Type B pancreatic cell (in vitro differentiated cells): ENCODE measurements at regions not wholly inside any gene's neighbourhood (a gene's known extent, or its start where the extent isn't known, plus 50 kb on each side); places are given as distances from the start of the nearest gene placed in this dataset.

ENCODE experiments used
- DNase-seq: peaks from one replicate; pipeline ENCODE4 v3.0.0; 2021; ENCODE audit warnings: mixed read lengths; ENCODE audit not compliant: unreplicated experiment; ENCODE audit errors: extremely low spot score
- H3K27ac Mint-ChIP-seq: 2 replicates; pipeline ENCODE4 v1.8.0; 2021; ENCODE audit warnings: mild to moderate bottlenecking, mixed read lengths
- H3K27me3 Mint-ChIP-seq: 2 replicates; pipeline ENCODE4 v1.8.0; 2021; ENCODE audit warnings: mixed read lengths
- H3K36me3 Mint-ChIP-seq: 2 replicates; pipeline ENCODE4 v1.8.0; 2021; ENCODE audit warnings: mixed read lengths
- H3K4me1 Mint-ChIP-seq: one replicate; pipeline ENCODE4 v1.8.0; 2021; ENCODE audit warnings: mixed read lengths; ENCODE audit not compliant: unreplicated experiment
- H3K4me3 Mint-ChIP-seq: 2 replicates; pipeline ENCODE4 v1.8.0; 2021; ENCODE audit warnings: mild to moderate bottlenecking, mixed read lengths
- H3K9me3 Mint-ChIP-seq: 2 replicates; pipeline ENCODE4 v1.8.0; 2021; ENCODE audit warnings: mixed read lengths
- TF ChIP-seq, protein P1 (sequence below): fragments of 200-600 bp; sonication (generic); conservative IDR thresholded peaks from 2 replicates; pipeline ENCODE4 v1.5.0; 2021; ENCODE audit warnings: antibody characterized with exemption, mild to moderate bottlenecking

DNA sequence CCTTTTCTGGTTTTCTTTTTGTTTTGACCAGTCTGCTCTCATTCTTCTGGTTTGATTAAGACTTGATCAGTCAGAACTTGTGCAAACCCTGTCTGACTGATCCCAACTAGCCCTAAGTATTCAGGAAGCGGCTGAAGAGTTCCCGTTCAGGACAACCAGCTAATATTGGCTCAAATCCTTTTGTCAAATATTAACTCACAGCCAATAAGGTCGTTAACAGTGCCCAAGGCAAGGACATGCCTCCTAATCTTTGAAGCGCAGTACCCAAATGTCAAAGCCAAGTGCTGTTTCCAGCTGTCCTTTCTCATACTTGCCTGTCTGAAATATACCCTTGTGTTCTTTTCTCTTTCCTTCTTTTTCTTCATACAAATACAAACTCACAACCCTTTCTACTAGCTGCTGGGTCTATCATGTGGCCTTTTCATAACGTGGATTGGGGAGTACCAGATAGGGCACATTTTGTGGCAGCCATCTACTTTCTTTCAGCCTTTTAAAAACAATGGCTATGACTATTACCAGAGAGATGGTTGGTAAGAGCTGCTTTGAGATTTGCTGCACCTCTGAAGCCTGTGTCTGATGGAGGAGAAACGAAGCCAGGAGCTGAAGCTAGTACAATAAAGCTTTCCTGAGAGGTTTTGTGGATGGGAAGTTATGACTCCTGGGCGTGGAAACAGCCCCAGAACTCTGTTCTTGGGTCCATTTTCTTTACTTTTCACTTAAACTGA is 266.4 kb upstream of the ZNF608 start:
- H3K9me3 Mint-ChIP-seq, result peaks cover 10% of the 10 kb centered on the region
- peak overlapping the region; percentile 20 for H3K27ac Mint-ChIP-seq
- no peak for DNase-seq
- TF ChIP-seq, protein P1, sequence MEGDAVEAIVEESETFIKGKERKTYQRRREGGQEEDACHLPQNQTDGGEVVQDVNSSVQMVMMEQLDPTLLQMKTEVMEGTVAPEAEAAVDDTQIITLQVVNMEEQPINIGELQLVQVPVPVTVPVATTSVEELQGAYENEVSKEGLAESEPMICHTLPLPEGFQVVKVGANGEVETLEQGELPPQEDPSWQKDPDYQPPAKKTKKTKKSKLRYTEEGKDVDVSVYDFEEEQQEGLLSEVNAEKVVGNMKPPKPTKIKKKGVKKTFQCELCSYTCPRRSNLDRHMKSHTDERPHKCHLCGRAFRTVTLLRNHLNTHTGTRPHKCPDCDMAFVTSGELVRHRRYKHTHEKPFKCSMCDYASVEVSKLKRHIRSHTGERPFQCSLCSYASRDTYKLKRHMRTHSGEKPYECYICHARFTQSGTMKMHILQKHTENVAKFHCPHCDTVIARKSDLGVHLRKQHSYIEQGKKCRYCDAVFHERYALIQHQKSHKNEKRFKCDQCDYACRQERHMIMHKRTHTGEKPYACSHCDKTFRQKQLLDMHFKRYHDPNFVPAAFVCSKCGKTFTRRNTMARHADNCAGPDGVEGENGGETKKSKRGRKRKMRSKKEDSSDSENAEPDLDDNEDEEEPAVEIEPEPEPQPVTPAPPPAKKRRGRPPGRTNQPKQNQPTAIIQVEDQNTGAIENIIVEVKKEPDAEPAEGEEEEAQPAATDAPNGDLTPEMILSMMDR, result no peak
- peaks cover 31% of the 10 kb centered on the region for H3K4me1 Mint-ChIP-seq
- H3K4me3 Mint-ChIP-seq, result peak overlapping the region; percentile 10
- H3K27me3 Mint-ChIP-seq, result peaks cover 12% of the 10 kb centered on the region
- no peaks in the 10 kb centered on the region for H3K36me3 Mint-ChIP-seq

DNA sequence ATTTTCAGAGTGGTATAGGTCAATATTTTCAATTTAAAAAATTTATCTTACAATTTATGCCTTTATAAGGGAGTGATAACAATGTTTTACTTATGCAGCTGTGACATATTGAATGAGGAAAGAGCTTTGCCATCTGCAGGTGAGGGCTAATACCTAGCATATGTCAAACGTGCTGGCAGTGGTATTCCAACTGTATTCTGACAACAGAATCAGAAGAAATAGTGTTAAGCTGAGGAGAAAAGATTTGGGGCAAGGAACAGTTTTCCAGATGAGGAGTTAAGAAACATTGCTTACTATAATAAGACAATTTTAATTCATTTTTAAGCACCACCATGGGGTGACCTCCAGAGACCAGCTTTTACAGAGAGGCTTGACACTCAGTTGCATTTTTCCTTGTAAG is 267.8 kb upstream of the ZNF608 start:
- Mint-ChIP-seq H3K4me3 (no peak overlapping the region), H3K36me3 (no peaks in the 10 kb centered on the region), H3K9me3 (peaks cover 5% of the 10 kb centered on the region), H3K27ac (no peak overlapping the region), H3K4me1 (peaks cover 31% of the 10 kb centered on the region), H3K27me3 (peaks cover 7% of the 10 kb centered on the region)
- TF ChIP-seq, protein P1, result no peak
- DNase-seq, result no peak

DNA sequence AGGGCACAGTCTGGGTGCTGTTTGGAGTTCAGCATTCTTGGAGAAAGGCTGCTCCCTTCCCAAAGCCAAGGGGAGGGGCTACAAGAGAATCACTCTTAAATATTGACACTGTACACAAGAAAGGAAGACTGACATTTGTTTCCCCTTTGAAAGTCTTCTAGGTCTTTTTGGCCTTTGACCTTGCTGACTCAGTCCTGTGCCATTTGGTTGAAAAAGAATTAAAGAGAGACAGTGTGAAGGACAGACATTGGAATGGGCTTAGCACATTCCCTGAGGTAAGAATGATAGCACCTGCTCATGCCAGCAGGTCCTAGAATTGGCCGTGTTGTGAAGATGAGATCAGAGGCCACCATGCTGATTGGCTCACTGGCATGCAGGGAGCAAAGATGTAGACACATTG is 271.4 kb upstream of the ZNF608 start:
- Mint-ChIP-seq H3K27me3 (no peaks in the 10 kb centered on the region), H3K4me1 (peaks cover 14% of the 10 kb centered on the region), H3K27ac (no peak overlapping the region), H3K36me3 (no peaks in the 10 kb centered on the region), H3K9me3 (no peaks in the 10 kb centered on the region), H3K4me3 (no peak overlapping the region)
- TF ChIP-seq, protein P1, result no peak
- DNase-seq, result no peak

DNA sequence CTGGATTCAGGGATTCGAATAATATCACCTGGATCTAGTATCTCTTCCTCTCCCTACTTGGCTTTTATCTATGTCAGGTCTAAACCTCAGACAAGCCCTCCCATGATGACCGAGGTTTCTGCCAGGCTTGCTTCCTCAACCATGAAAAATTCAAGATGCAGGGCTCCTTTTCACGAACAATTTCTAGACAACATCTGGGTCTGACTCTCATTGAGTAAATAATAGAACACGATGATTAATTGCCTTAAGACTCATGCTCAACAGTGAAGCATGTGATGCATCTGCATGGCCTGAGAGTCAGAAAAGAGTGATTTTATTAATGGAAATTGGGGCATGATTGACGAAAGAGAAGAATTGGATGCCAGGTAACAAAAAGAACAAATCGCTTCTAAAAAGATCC is 277.2 kb upstream of the ZNF608 start:
- H3K27ac Mint-ChIP-seq, result no peak overlapping the region
- H3K4me1 Mint-ChIP-seq, result peaks cover 15% of the 10 kb centered on the region
- TF ChIP-seq, protein P1, result no peak
- H3K27me3 Mint-ChIP-seq, result no peaks in the 10 kb centered on the region
- no peak for DNase-seq
- peaks cover 12% of the 10 kb centered on the region for H3K9me3 Mint-ChIP-seq
- H3K4me3 Mint-ChIP-seq, result no peak overlapping the region
- peaks cover 5% of the 10 kb centered on the region for H3K36me3 Mint-ChIP-seq

DNA sequence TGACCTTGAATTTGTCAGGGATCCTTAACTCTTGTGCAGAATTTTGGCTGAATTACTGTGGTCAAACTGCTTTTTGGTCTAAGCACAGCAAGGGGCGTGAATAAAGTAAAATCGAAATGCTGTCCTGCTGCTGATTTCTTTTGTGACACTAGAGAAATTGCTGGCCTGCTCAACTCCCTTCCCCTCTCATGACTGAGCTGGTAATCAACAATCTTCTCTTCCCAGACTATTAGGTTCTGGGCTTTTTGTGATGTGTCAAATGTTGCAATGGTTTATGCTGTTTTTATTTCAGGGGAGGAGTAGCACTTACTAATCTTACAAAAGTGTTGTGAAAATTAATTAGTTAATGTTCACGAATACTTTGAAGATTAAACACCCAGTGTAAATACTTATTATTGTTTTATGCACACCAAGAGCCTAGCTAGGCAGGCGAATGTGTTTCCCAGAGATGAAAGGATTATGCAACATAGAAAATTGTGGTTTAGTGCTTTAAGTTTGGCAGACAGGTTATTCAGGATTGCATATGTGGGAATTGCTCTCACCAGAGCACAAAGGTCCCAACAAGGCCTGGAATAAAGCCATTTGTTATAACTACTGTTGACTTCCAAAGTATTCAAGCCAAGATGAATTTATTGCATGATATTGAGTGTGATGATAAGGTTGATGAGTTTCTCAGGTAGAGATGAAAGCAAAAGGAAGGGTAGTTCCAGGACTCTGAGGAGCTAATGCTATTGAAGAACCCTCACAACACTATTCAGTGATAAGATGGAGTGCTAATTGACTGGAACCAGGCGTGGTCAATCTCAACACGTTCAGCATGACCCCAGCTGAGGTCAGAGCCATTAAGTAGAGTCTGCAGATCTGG is 280.7 kb upstream of the ZNF608 start:
- DNase-seq, result no peak
- peaks cover 8% of the 10 kb centered on the region for H3K27me3 Mint-ChIP-seq
- TF ChIP-seq, protein P1, result no peak
- H3K4me1 Mint-ChIP-seq, result peaks cover 18% of the 10 kb centered on the region
- H3K36me3 Mint-ChIP-seq, result peaks cover 5% of the 10 kb centered on the region
- peak overlapping the region; percentile 31 for H3K4me3 Mint-ChIP-seq
- H3K9me3 Mint-ChIP-seq, result peaks cover 12% of the 10 kb centered on the region
- H3K27ac Mint-ChIP-seq, result peak overlapping the region; percentile 17
